Erythroblast (primary cell): ENCODE measurements at regions not wholly inside any gene's neighbourhood (a gene's known extent, or its start where the extent isn't known, plus 50 kb on each side); places are given as distances from the start of the nearest gene placed in this dataset.

Source experiments
- GATA1 ChIP-seq: IDR thresholded peaks from 2 replicates; pipeline ENCODE4 v1.6.1; 2011; ENCODE audit warnings: low read depth, mild to moderate bottlenecking, control low read depth, low read length, moderate library complexity
- POLR2A ChIP-seq: IDR thresholded peaks from 2 replicates; pipeline ENCODE4 v1.6.1; 2011; ENCODE audit warnings: mild to moderate bottlenecking, low read length

DNA sequence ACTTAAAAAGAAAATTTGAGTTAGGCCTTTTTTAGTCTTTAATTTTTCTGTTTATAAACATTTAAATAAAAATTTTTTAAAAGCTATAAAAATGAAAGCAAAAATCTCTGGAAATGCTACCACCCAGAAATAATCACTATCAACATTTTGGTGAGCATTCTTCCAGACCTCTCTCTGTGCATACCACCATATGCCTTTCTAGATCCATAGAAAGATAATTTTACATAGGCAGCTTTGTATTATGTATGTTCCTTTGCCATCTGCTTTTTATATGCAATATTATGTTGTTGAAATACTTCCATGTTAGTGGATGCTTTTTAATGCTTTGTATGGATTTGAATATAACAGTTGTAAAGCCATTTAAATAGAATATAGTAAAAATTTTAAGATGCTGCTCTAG lies 496.7 kb upstream of the HTR1E start:
- TF ChIP-seq POLR2A: no peak
- TF ChIP-seq GATA1: no peak
